GM19043 (cell line): ENCODE measurements at regions not wholly inside any gene's neighbourhood (a gene's known extent, or its start where the extent isn't known, plus 50 kb on each side); places are given as distances from the start of the nearest gene placed in this dataset.

ENCODE experiments used
- ATAC-seq: cut with Tn5 transposase; IDR thresholded peaks from one replicate; pipeline ENCODE4 v1.9.1; 2021; ENCODE audit warnings: low read depth; ENCODE audit not compliant: unreplicated experiment

DNA sequence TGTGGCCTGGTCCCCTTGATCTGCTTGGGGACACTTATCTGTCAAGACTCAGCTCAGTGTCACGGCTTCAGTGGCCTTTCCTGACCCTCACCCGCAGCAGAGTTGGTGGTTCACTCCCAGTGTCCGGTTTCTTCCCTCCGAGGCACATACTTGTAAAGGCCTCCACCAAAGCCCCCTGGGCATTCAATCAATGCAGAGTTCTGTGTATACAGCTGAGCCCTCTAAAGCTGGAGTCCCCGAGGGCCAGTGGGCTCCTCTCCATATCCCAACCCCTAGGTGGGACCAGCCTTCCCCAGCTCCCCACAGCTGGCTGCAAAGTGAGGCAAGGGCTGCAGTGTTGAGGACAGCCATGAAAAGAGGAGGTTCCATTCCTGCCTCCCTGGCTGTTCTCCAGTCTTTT lies 70.9 kb upstream of the RGMA start:
- ATAC-seq = no peak

- no peak for ATAC-seq
Observed at GRCh38 chr15:93158097-93158900, 69.3 kb upstream of the RGMA start.

- ATAC-seq = no peak
Observed at GRCh38 chr15:93154666-93155065, 65.7 kb upstream of the RGMA start.

DNA sequence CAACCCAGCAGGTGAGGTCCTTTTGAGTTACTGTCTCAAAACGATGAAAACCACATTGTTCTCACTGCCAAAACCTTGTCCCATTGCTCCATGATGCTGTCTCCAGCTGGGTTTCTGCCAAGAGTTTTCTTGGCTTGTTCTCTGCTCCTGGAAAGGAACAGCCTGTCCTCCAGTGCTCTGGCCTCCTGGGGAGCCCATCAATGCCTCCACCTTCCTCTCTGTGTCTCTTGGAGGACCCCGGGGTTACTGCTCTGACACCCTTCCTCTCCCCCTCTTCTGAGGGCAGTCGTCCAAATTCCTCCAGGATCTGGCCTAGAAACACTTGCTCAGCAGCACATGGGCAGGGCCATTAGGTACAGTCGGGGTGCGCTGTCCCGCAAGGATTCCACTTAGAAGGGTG lies 63.9 kb upstream of the RGMA start:
- no peak for ATAC-seq

GRCh38 chr15:93152360-93152759 lies 63.3 kb upstream of the RGMA start:
- no peak for ATAC-seq

DNA sequence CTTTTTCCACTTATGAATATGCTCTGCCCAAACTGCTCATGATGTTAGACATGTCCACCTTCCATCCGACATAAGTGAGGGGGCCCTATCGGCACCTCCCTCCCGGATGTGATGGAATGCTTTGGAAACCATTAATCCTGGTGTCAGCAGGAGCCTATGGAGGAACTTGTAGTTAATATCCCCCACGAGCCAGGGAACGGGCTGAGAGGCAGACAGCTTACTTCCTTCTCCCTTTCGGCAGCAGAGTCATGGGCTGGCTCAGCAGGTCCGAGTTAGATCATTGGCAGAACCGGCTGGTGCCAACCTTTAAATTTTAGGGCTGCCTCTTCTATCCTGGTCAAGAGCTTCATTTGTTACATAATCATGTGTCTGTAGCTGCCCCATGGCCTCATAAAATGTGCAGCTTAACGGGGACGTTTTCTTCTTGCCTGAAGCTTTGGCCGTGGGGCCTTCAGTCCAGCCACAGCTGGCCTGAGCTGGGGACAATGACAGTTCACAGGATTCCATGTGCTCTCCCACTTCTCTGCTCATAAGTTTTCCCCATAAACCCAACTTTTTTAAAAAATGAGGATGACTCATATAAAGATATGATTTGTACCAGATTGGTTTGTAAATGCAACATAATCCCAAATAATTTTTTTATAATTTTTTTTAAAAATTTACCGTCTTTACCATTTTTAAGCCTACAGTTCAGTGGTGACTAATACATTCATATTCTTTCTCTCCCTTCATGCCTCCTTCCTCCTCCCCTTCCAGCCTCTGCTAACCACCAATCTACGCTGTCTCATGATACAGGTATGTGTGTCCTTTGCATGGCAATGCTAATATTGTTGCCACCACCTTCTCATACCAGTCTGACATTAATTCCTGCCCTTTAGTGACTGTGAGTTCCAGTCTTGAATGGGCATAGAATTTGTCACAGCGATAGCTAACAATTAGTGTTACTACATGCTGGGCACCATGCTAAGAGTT lies 62.2 kb upstream of the RGMA start:
- no peak for ATAC-seq

DNA sequence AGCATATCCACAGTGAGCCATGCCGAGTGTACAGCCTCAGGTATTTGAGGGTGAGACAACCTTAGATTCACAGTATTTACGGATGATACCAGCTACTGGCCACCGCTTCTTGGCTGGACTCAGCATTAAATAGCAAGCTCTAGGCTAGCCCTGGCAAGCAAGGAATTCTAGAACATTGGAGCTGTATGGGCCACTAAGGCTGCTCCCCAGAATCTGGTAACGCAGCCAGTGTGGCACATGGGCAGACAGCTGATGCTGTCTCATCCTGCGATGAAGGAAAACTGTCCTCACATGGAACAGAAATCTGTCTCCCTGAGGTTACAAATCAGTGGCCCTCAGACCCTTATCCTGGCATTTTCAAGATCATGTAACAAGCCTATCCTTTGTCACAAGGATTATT lies 57.6 kb upstream of the RGMA start:
- no peak for ATAC-seq

GRCh38 chr15:93146196-93146595 lies 57.2 kb upstream of the RGMA start:
- ATAC-seq = no peak

GRCh38 chr15:93144463-93145236 lies 55.6 kb upstream of the RGMA start:
- ATAC-seq = no peak

GRCh38 chr15:93143186-93143585 lies 54.2 kb upstream of the RGMA start:
- no peak for ATAC-seq

DNA sequence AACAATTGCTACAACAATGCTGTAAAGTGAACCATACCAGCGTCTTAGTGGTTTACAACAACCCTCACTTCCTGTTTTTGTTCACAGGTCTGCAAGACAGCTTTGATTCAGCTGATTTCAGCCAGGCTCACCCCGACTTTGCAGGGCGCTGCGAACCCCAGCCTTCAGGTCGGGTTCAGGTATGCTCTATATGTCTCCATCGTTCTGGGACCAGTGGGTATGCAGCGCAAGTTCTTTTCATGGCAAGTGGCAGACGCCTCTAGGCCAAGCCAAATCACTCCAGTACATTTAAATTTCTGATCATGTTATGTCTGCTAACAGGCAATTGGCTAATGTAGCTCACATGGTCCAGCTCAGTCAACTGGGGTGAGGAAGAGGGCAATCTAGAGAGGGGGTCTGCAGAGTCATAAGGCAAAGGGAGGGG lies 52.4 kb upstream of the RGMA start:
- no peak for ATAC-seq

DNA sequence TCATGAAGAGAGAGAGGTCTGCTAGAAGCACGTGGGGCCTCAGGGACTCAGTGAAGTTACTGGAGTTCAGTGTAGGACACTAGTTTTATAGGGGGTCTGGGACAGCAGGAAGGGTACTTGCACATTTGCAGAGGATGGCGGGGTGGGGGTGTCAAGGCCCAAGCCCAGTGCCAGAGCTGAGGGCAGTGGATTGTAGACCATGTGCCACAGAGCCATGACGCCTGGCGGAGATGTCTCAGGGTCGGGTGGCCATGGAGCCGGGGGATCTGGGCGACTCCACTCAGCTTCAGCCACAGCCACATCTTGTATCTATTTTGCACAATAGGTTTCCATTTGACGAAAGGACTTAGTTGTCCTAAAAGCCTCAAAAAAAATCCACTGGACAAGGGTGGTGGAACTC lies 50.4 kb upstream of the RGMA start:
- ATAC-seq = no peak

DNA sequence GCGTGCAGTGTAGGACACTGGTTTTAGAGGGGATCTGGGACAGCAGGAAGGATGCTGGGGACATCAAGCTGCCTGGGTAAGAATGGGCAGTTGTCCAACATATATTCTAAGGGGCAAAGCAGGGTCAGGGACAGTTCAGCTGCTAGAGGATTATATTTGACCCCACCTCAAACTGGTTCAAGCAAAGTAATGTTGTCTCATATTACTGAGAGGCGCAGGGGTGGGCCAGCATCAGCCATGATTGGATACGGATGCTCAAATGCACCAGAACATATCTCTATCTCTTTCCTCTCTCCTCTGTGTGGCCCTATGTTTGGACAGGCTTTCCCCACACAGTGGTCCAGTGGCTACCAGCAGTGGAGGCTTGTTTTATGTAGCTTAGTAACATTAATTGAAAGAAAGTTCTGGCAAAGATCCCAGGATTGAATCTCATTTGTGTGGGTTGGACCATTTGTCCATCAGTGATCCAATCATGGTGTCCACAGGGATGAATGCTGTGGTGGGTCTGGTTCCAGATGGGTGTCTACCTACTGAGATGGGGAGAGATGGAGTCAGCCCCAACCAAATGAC lies 49.8 kb upstream of the RGMA start:
- ATAC-seq = no peak
